ENCODE measurements at regions not wholly inside any gene's neighbourhood (a gene's known extent, or its start where the extent isn't known, plus 50 kb on each side); places are given as distances from the start of the nearest gene placed in this dataset.
"Not testable (repeated sequence)": the region's sequence is repeated elsewhere in the genome, so short reads cannot be mapped to it uniquely, and the experiment has no call there.

GRCh38 chr4:164261831-164262230 lies 492.1 kb upstream of the SMIM31 start:
- H3K9me3 ChIP-seq (replicated peaks in 1 of 2; ENCODE audit: control insufficient read depth in 1 of 2, insufficient read depth in 1 of 2, low read length in 2 of 2) = no peaks in the 10 kb centered on the region
- H3K4me2 ChIP-seq (replicated peaks; ENCODE audit: extremely low read depth, low read length, poor library complexity, severe bottlenecking) = no peak overlapping the region
- no peaks in the 10 kb centered on the region for H3K4me1 Mint-ChIP-seq
- no peaks in the 10 kb centered on the region for H3K27me3 ChIP-seq (ENCODE audit: control insufficient read depth in 2 of 2, insufficient read depth in 2 of 2, low read length in 2 of 2)
- no peaks in the 10 kb centered on the region for H4K20me1 ChIP-seq (ENCODE audit: insufficient read depth, low read length)
- H3K9me3 Mint-ChIP-seq = no peaks in the 10 kb centered on the region
- H3K4me3 Mint-ChIP-seq = no peak overlapping the region
- H3K9ac ChIP-seq (ENCODE audit: insufficient read depth, low read length, poor library complexity, severe bottlenecking) = no peak overlapping the region
- no peak for DNase-seq
- H3K27ac ChIP-seq (ENCODE audit: low read depth in 1 of 2, low read length in 2 of 2) = no peak overlapping the region
- peaks cover 0 to 3% (median 0%) of the 10 kb centered on the region in 3 donors for H3K27me3 Mint-ChIP-seq (ENCODE audit: low read depth in 3 of 3)
- no peaks in the 10 kb centered on the region for H3K36me3 Mint-ChIP-seq
- H2AFZ ChIP-seq (ENCODE audit: insufficient read depth, low read depth, low read length, poor library complexity, severe bottlenecking) = no peak overlapping the region
- no peak overlapping the region for H3K4me3 ChIP-seq (replicated peaks in 1 of 3; ENCODE audit: low read depth in 2 of 3, low read length in 3 of 3)
- no peaks in the 10 kb centered on the region for H3K79me2 ChIP-seq (ENCODE audit: insufficient read depth, low read length)
- WGBS (ENCODE audit: insufficient coverage) = no CpG with 5 or more reads among the region's 2 CpGs
- no peaks in the 10 kb centered on the region for H3K36me3 ChIP-seq (replicated peaks in 1 of 2; ENCODE audit: control insufficient read depth in 1 of 2, insufficient read depth in 2 of 2, low read length in 2 of 2)
- no peaks in the 10 kb centered on the region for H3K4me1 ChIP-seq (ENCODE audit: control insufficient read depth in 1 of 2, insufficient read depth in 2 of 2, low read length in 2 of 2)
- no peak overlapping the region for H3K27ac Mint-ChIP-seq
- intact Hi-C loops (cut with micrococcal nuclease) = no loop called here
- no peak for TF ChIP-seq CTCF (IDR thresholded peaks at IDR 0.05)

GRCh38 chr4:164262508-164262907 lies 491.4 kb upstream of the SMIM31 start:
- H3K4me1 Mint-ChIP-seq; intact Hi-C loops (cut with micrococcal nuclease); H3K4me1 ChIP-seq (ENCODE audit: control insufficient read depth in 1 of 2, insufficient read depth in 2 of 2, low read length in 2 of 2); H3K79me2 ChIP-seq (ENCODE audit: insufficient read depth, low read length); H3K36me3 Mint-ChIP-seq; H3K27ac ChIP-seq (ENCODE audit: low read depth in 1 of 2, low read length in 2 of 2); H3K27me3 ChIP-seq (ENCODE audit: control insufficient read depth in 2 of 2, insufficient read depth in 2 of 2, low read length in 2 of 2); H3K27ac Mint-ChIP-seq; H3K9ac ChIP-seq (ENCODE audit: insufficient read depth, low read length, poor library complexity, severe bottlenecking); H3K9me3 ChIP-seq (replicated peaks in 1 of 2; ENCODE audit: control insufficient read depth in 1 of 2, insufficient read depth in 1 of 2, low read length in 2 of 2); DNase-seq; H3K4me3 Mint-ChIP-seq; H3K9me3 Mint-ChIP-seq; H3K36me3 ChIP-seq (replicated peaks in 1 of 2; ENCODE audit: control insufficient read depth in 1 of 2, insufficient read depth in 2 of 2, low read length in 2 of 2); H3K4me2 ChIP-seq (replicated peaks; ENCODE audit: extremely low read depth, low read length, poor library complexity, severe bottlenecking); H4K20me1 ChIP-seq (ENCODE audit: insufficient read depth, low read length); H2AFZ ChIP-seq (ENCODE audit: insufficient read depth, low read depth, low read length, poor library complexity, severe bottlenecking); H3K4me3 ChIP-seq (replicated peaks in 1 of 3; ENCODE audit: low read depth in 2 of 3, low read length in 3 of 3); H3K27me3 Mint-ChIP-seq (ENCODE audit: low read depth in 3 of 3): not testable (repeated sequence)
- no CpG with 5 or more reads among the region's 1 CpG for WGBS (ENCODE audit: insufficient coverage)

GRCh38 chr4:164277414-164277813 lies 476.5 kb upstream of the SMIM31 start:
- H3K27me3 ChIP-seq (ENCODE audit: control insufficient read depth in 2 of 2, insufficient read depth in 2 of 2, low read length in 2 of 2); H3K36me3 ChIP-seq (replicated peaks in 1 of 2; ENCODE audit: control insufficient read depth in 1 of 2, insufficient read depth in 2 of 2, low read length in 2 of 2); H3K27ac ChIP-seq (ENCODE audit: low read depth in 1 of 2, low read length in 2 of 2); H3K9ac ChIP-seq (ENCODE audit: insufficient read depth, low read length, poor library complexity, severe bottlenecking); H3K27ac Mint-ChIP-seq; H3K4me3 Mint-ChIP-seq; H3K4me1 Mint-ChIP-seq; H3K27me3 Mint-ChIP-seq (ENCODE audit: low read depth in 3 of 3); H2AFZ ChIP-seq (ENCODE audit: insufficient read depth, low read depth, low read length, poor library complexity, severe bottlenecking); H3K9me3 ChIP-seq (replicated peaks in 1 of 2; ENCODE audit: control insufficient read depth in 1 of 2, insufficient read depth in 1 of 2, low read length in 2 of 2); H3K4me2 ChIP-seq (replicated peaks; ENCODE audit: extremely low read depth, low read length, poor library complexity, severe bottlenecking); H3K4me3 ChIP-seq (replicated peaks in 1 of 3; ENCODE audit: low read depth in 2 of 3, low read length in 3 of 3); H3K4me1 ChIP-seq (ENCODE audit: control insufficient read depth in 1 of 2, insufficient read depth in 2 of 2, low read length in 2 of 2); intact Hi-C loops (cut with micrococcal nuclease); DNase-seq; H3K36me3 Mint-ChIP-seq; H3K9me3 Mint-ChIP-seq; H3K79me2 ChIP-seq (ENCODE audit: insufficient read depth, low read length); H4K20me1 ChIP-seq (ENCODE audit: insufficient read depth, low read length): not testable (repeated sequence)
- WGBS (ENCODE audit: insufficient coverage) = 63% methylated on average over 2 of the region's 2 CpGs

Measured in CD14-positive monocyte (primary cell).